ENCODE measurements at regions not wholly inside any gene's neighbourhood (a gene's known extent, or its start where the extent isn't known, plus 50 kb on each side); places are given as distances from the start of the nearest gene placed in this dataset.
"Not testable (repeated sequence)": the region's sequence is repeated elsewhere in the genome, so short reads cannot be mapped to it uniquely, and the experiment has no call there.

GRCh38 chr5:67748165-67748690 is 467.3 kb upstream of the PIK3R1 start:
- Mint-ChIP-seq H3K36me3 (ENCODE audit: low read depth) (peaks cover 14% of the 10 kb centered on the region), H3K27me3 (ENCODE audit: low read depth) (no peaks in the 10 kb centered on the region), H3K4me3 (no peak overlapping the region), H3K4me1 (no peaks in the 10 kb centered on the region), H3K27ac (no peak overlapping the region), H3K9me3 (peaks cover 36% of the 10 kb centered on the region)
- no peak for TF ChIP-seq CTCF (IDR thresholded peaks at IDR 0.05; ENCODE audit: unreplicated experiment in 3 of 3)

DNA sequence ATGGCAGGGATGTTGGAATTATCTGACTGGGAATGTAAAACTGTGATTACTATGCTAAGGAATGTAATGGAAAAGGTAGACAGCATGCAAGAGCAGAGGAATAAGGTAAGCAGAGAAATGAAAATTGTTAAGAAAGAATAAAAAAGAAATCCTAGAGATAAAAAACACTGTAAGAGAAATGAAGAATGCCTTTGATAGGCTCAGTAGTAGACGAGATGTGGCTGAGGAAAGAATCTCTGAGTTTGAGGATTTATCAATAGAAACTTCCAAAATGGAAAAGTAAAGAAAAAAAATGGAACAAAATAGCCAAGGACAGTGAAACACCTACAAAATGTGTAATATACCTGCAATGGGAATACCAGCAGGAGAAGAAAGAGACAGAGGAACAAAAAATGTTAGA is 468.5 kb upstream of the PIK3R1 start:
- no peak for TF ChIP-seq CTCF (IDR thresholded peaks at IDR 0.05; ENCODE audit: unreplicated experiment in 3 of 3)
- H3K9me3 Mint-ChIP-seq, result peaks cover 29% of the 10 kb centered on the region
- H3K27me3 Mint-ChIP-seq (ENCODE audit: low read depth), result no peaks in the 10 kb centered on the region
- no peak overlapping the region for H3K27ac Mint-ChIP-seq
- H3K4me1 Mint-ChIP-seq, result no peaks in the 10 kb centered on the region
- H3K36me3 Mint-ChIP-seq (ENCODE audit: low read depth), result peaks cover 9% of the 10 kb centered on the region
- H3K4me3 Mint-ChIP-seq, result no peak overlapping the region

- H3K27me3 Mint-ChIP-seq (ENCODE audit: low read depth); H3K27ac Mint-ChIP-seq; H3K4me1 Mint-ChIP-seq; H3K4me3 Mint-ChIP-seq; H3K36me3 Mint-ChIP-seq (ENCODE audit: low read depth): not testable (repeated sequence)
- peaks cover 26% of the 10 kb centered on the region for H3K9me3 Mint-ChIP-seq
Measured at GRCh38 chr5:67746608-67747007, 468.9 kb upstream of the PIK3R1 start.

DNA sequence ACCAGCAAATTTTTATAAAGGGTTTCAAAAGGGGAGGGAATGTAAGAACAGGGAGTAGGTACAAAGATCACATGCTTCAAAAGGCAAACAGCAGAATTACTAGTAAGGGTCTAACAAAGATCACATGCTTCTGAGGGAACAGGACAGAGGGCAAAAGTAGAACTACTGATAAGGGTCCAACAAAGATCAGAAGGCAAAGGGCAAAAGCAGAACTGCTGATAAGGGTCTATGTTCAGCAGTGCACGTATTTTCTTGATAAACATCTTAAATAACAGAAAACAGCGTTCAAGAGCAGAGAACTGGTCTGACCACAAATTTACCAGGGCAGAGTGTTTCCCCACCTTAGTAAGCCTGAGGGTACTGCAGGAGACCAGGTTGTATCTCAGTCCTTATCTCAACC is 469.5 kb upstream of the PIK3R1 start:
- Mint-ChIP-seq H3K27ac (no peak overlapping the region), H3K4me3 (no peak overlapping the region), H3K27me3 (ENCODE audit: low read depth) (no peaks in the 10 kb centered on the region)

DNA sequence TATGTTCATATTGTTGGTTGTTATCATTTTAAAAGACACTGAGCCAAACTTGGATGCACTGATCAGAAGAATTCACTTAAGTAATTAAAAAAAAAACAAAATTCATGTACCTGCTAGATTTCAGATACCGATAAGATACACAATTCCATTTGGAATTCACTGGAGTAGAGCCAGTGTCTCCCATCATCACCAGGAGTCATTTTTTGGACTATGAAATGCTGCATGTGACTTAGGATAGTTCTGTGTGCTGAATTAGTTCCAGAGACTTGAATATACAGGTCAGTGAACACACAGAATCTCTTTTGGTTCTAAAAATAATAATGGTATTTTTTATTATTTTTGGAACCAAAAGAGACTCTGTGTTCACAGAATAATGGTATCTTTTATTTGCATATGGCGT is 482.6 kb upstream of the PIK3R1 start:
- TF ChIP-seq CTCF (IDR thresholded peaks at IDR 0.05; ENCODE audit: unreplicated experiment in 3 of 3), result no peak
- peaks cover 15% of the 10 kb centered on the region for H3K9me3 Mint-ChIP-seq
- peak overlapping the region; percentile 2 to 66 (median 49) for H3K27ac Mint-ChIP-seq
- peaks cover 38% of the 10 kb centered on the region for H3K4me1 Mint-ChIP-seq
- H3K27me3 Mint-ChIP-seq (ENCODE audit: low read depth), result no peaks in the 10 kb centered on the region
- H3K4me3 Mint-ChIP-seq, result no peak overlapping the region
- H3K36me3 Mint-ChIP-seq (ENCODE audit: low read depth), result peaks cover 4% of the 10 kb centered on the region

More for the DNA sequence above, 469.5 kb upstream of the PIK3R1 start:
- TF ChIP-seq CTCF (IDR thresholded peaks at IDR 0.05; ENCODE audit: unreplicated experiment in 3 of 3), result no peak
- H3K9me3 Mint-ChIP-seq, result peaks cover 26% of the 10 kb centered on the region
- no peaks in the 10 kb centered on the region for H3K4me1 Mint-ChIP-seq
- H3K36me3 Mint-ChIP-seq (ENCODE audit: low read depth), result peaks cover 9% of the 10 kb centered on the region

DNA sequence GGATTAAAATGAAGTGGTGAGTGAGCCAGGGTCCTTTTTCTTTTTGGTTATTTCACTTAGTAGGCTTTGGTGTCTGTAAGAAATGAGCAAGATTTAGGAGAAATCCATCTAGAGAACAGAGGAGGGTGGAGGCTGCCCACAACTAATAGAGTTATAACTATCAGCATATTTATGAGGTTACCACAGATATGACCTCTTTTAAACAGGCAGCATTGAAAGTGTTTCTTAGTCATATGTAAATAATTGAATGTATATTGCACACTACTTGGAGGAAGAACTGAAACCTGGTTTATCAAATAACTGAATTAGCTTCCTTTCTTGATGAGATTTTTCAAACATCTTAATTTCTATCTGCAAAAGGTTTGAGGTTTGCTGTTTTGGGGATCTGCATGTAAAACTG is 483.1 kb upstream of the PIK3R1 start:
- Mint-ChIP-seq H3K36me3 (ENCODE audit: low read depth) (peaks cover 4% of the 10 kb centered on the region), H3K27ac (peak overlapping the region; percentile 2 to 66 (median 49)), H3K27me3 (ENCODE audit: low read depth) (no peaks in the 10 kb centered on the region), H3K4me3 (no peak overlapping the region), H3K9me3 (peaks cover 15% of the 10 kb centered on the region), H3K4me1 (peaks cover 39% of the 10 kb centered on the region)
- no peak for TF ChIP-seq CTCF (IDR thresholded peaks at IDR 0.05; ENCODE audit: unreplicated experiment in 3 of 3)

All from nephron (organoid).